ENCODE measurements at regions not wholly inside any gene's neighbourhood (a gene's known extent, or its start where the extent isn't known, plus 50 kb on each side); places are given as distances from the start of the nearest gene placed in this dataset.
"Not testable (repeated sequence)": the region's sequence is repeated elsewhere in the genome, so short reads cannot be mapped to it uniquely, and the experiment has no call there.

GRCh38 chr9:106482733-106483132, 380.2 kb upstream of the ZNF462 start:
- H3K4me1 Mint-ChIP-seq (ENCODE audit: unreplicated experiment), result peaks cover 11% of the 10 kb centered on the region
- no peak for DNase-seq (ENCODE audit: extremely low spot score, unreplicated experiment)

GRCh38 chr9:106486685-106487084, 376.3 kb upstream of the ZNF462 start:
- DNase-seq (ENCODE audit: extremely low spot score, unreplicated experiment), result no peak
- H3K36me3 Mint-ChIP-seq (ENCODE audit: unreplicated experiment), result no peaks in the 10 kb centered on the region
- no peak overlapping the region for H3K4me3 Mint-ChIP-seq (ENCODE audit: unreplicated experiment)
- H3K9me3 Mint-ChIP-seq (ENCODE audit: unreplicated experiment), result no peaks in the 10 kb centered on the region
- no peak overlapping the region for H3K27ac Mint-ChIP-seq (ENCODE audit: unreplicated experiment)
- H3K27me3 Mint-ChIP-seq (ENCODE audit: unreplicated experiment), result peaks cover 13% of the 10 kb centered on the region
- TF ChIP-seq CTCF (IDR thresholded peaks at IDR 0.05), result no peak
- H3K4me1 Mint-ChIP-seq (ENCODE audit: unreplicated experiment), result peaks cover 5% of the 10 kb centered on the region

More at GRCh38 chr9:106482733-106483132, 380.2 kb upstream of the ZNF462 start:
- peaks cover 3% of the 10 kb centered on the region for H3K27me3 Mint-ChIP-seq (ENCODE audit: unreplicated experiment)
- TF ChIP-seq CTCF (IDR thresholded peaks at IDR 0.05), result no peak
- H3K4me3 Mint-ChIP-seq (ENCODE audit: unreplicated experiment), result no peak overlapping the region
- H3K36me3 Mint-ChIP-seq (ENCODE audit: unreplicated experiment), result no peaks in the 10 kb centered on the region
- no peaks in the 10 kb centered on the region for H3K9me3 Mint-ChIP-seq (ENCODE audit: unreplicated experiment)
- H3K27ac Mint-ChIP-seq (ENCODE audit: unreplicated experiment), result no peak overlapping the region

GRCh38 chr9:106487266-106487665, 375.7 kb upstream of the ZNF462 start:
- peaks cover 13% of the 10 kb centered on the region for H3K27me3 Mint-ChIP-seq (ENCODE audit: unreplicated experiment)
- no peaks in the 10 kb centered on the region for H3K9me3 Mint-ChIP-seq (ENCODE audit: unreplicated experiment)
- TF ChIP-seq CTCF (IDR thresholded peaks at IDR 0.05), result no peak
- H3K4me1 Mint-ChIP-seq (ENCODE audit: unreplicated experiment), result peaks cover 4% of the 10 kb centered on the region
- no peaks in the 10 kb centered on the region for H3K36me3 Mint-ChIP-seq (ENCODE audit: unreplicated experiment)
- H3K4me3 Mint-ChIP-seq (ENCODE audit: unreplicated experiment), result no peak overlapping the region
- no peak for DNase-seq (ENCODE audit: extremely low spot score, unreplicated experiment)
- H3K27ac Mint-ChIP-seq (ENCODE audit: unreplicated experiment), result no peak overlapping the region

GRCh38 chr9:106492126-106492525, 370.8 kb upstream of the ZNF462 start:
- not testable (repeated sequence) for H3K27ac Mint-ChIP-seq (ENCODE audit: unreplicated experiment); H3K36me3 Mint-ChIP-seq (ENCODE audit: unreplicated experiment); H3K4me1 Mint-ChIP-seq (ENCODE audit: unreplicated experiment); H3K4me3 Mint-ChIP-seq (ENCODE audit: unreplicated experiment); DNase-seq (ENCODE audit: extremely low spot score, unreplicated experiment); H3K9me3 Mint-ChIP-seq (ENCODE audit: unreplicated experiment)
- H3K27me3 Mint-ChIP-seq (ENCODE audit: unreplicated experiment), result peaks cover 11% of the 10 kb centered on the region

- Mint-ChIP-seq H3K27ac (ENCODE audit: unreplicated experiment) (no peak overlapping the region), H3K4me3 (ENCODE audit: unreplicated experiment) (no peak overlapping the region), H3K36me3 (ENCODE audit: unreplicated experiment) (no peaks in the 10 kb centered on the region), H3K9me3 (ENCODE audit: unreplicated experiment) (no peaks in the 10 kb centered on the region), H3K27me3 (ENCODE audit: unreplicated experiment) (peaks cover 8% of the 10 kb centered on the region), H3K4me1 (ENCODE audit: unreplicated experiment) (no peaks in the 10 kb centered on the region)
- TF ChIP-seq CTCF (IDR thresholded peaks at IDR 0.05), result no peak
- no peak for DNase-seq (ENCODE audit: extremely low spot score, unreplicated experiment)
Measured at GRCh38 chr9:106500171-106500570, 362.8 kb upstream of the ZNF462 start.

GRCh38 chr9:106501210-106501609, 361.8 kb upstream of the ZNF462 start:
- H3K9me3 Mint-ChIP-seq (ENCODE audit: unreplicated experiment); H3K4me3 Mint-ChIP-seq (ENCODE audit: unreplicated experiment); DNase-seq (ENCODE audit: extremely low spot score, unreplicated experiment); H3K27ac Mint-ChIP-seq (ENCODE audit: unreplicated experiment); H3K36me3 Mint-ChIP-seq (ENCODE audit: unreplicated experiment); H3K27me3 Mint-ChIP-seq (ENCODE audit: unreplicated experiment); H3K4me1 Mint-ChIP-seq (ENCODE audit: unreplicated experiment): not testable (repeated sequence)

All from osteocyte (in vitro differentiated cells).